ENCODE measurements at regions not wholly inside any gene's neighbourhood (a gene's known extent, or its start where the extent isn't known, plus 50 kb on each side); places are given as distances from the start of the nearest gene placed in this dataset.

DNA sequence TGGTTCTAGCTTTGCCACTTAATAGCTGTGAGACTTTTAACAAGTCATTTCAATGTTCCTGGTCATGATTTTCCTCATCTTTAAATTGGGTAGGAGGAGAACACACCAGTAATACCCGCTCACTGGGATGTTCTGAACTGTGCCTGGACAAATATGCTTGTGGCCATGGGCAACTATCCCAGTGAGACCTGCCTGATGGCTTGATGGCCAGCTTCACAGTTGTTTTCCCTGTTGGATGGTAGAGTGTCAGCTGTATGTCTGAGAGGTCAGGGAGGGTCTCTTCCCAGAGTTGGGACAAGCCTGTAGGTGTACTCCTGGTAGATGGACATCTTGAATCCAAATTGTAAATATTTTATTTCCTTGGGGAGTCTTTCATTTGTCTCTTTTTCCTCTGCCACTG is 92.5 kb upstream of the PFN2 start:
- TF ChIP-seq CTCF (IDR thresholded peaks at IDR 0.05) (no peak), POLR2A (IDR thresholded peaks at IDR 0.05) (no peak)

All from gastroesophageal sphincter (tissue), 3 donors.